ENCODE measurements at regions not wholly inside any gene's neighbourhood (a gene's known extent, or its start where the extent isn't known, plus 50 kb on each side); places are given as distances from the start of the nearest gene placed in this dataset.

DNA sequence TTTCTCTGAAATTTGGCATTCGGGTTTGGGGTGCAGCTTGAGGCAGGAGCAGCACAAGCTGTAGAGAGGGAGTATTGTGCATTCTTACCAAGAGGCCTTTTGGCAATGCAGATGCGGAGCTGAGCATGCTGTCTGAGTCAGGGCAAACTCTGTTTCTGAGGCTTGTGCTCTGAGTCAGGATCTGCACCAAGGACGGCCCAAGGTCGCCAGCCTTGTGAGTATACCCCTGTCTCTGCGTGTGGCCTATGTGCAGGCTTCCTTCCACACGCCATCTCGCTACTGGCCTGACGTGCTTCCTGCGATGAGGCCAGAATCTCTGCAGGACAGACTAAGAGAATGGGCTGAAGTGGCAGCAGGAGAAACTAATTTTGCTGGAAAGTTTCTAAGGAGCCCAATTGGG lies 83.8 kb upstream of the ROPN1 start:
- Histone ChIP-seq H4K20me1 (ENCODE audit: insufficient read depth, low read length) (no peaks in the 10 kb centered on the region), H3K9me3 (ENCODE audit: low read depth, low read length) (no peaks in the 10 kb centered on the region), H3K36me3 (ENCODE audit: insufficient read depth, low read length) (no peaks in the 10 kb centered on the region), H3K4me2 (ENCODE audit: insufficient read depth, low read length) (no peak overlapping the region), H3K4me3 (ENCODE audit: insufficient read depth, low read length) (no peak overlapping the region), H3K27me3 (ENCODE audit: insufficient read depth, low read length) (peaks cover 30% of the 10 kb centered on the region), H3K79me2 (ENCODE audit: insufficient read depth, low read length) (no peaks in the 10 kb centered on the region), H2AFZ (ENCODE audit: low read length) (no peak overlapping the region), H3K4me1 (ENCODE audit: insufficient read depth, low read length) (no peaks in the 10 kb centered on the region), H3K27ac (ENCODE audit: low read depth, low read length) (no peak overlapping the region)
- no peak for DNase-seq (ENCODE audit: insufficient read length, low spot score, missing footprints)
- TF ChIP-seq, protein P1, sequence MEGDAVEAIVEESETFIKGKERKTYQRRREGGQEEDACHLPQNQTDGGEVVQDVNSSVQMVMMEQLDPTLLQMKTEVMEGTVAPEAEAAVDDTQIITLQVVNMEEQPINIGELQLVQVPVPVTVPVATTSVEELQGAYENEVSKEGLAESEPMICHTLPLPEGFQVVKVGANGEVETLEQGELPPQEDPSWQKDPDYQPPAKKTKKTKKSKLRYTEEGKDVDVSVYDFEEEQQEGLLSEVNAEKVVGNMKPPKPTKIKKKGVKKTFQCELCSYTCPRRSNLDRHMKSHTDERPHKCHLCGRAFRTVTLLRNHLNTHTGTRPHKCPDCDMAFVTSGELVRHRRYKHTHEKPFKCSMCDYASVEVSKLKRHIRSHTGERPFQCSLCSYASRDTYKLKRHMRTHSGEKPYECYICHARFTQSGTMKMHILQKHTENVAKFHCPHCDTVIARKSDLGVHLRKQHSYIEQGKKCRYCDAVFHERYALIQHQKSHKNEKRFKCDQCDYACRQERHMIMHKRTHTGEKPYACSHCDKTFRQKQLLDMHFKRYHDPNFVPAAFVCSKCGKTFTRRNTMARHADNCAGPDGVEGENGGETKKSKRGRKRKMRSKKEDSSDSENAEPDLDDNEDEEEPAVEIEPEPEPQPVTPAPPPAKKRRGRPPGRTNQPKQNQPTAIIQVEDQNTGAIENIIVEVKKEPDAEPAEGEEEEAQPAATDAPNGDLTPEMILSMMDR (IDR thresholded peaks at IDR 0.05; ENCODE audit: extremely low read depth, low read depth, low read length), result no peak

DNA sequence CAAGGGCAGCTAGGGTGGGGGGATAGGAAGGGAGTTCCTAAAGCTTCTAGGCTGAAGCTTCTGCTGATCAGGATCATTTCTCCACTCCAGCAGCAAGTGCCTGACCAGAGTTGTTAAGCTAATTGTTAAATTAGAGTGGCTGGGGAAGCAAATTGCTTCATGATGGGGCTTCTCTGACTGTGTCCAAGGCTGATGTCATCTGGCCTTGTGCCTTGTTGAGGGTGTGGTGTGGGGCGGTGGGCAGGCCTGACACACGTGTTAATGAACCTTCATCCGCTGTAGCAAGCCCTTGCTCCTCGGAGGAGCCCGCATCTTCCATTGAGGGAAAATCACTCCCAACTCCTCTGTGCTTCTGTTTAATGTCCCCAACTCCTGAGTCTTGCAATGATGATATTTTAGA lies 84.3 kb upstream of the ROPN1 start:
- no peak overlapping the region for H3K27ac ChIP-seq (ENCODE audit: low read depth, low read length)
- no peaks in the 10 kb centered on the region for H3K4me1 ChIP-seq (ENCODE audit: insufficient read depth, low read length)
- no peak overlapping the region for H2AFZ ChIP-seq (ENCODE audit: low read length)
- no peak overlapping the region for H3K4me2 ChIP-seq (ENCODE audit: insufficient read depth, low read length)
- TF ChIP-seq, protein P1 (IDR thresholded peaks at IDR 0.05; ENCODE audit: extremely low read depth, low read depth, low read length), result no peak
- H3K79me2 ChIP-seq (ENCODE audit: insufficient read depth, low read length), result no peaks in the 10 kb centered on the region
- no peaks in the 10 kb centered on the region for H3K9me3 ChIP-seq (ENCODE audit: low read depth, low read length)
- DNase-seq (ENCODE audit: insufficient read length, low spot score, missing footprints), result no peak
- H3K36me3 ChIP-seq (ENCODE audit: insufficient read depth, low read length), result no peaks in the 10 kb centered on the region
- no peak overlapping the region for H3K4me3 ChIP-seq (ENCODE audit: insufficient read depth, low read length)
- peaks cover 26% of the 10 kb centered on the region for H3K27me3 ChIP-seq (ENCODE audit: insufficient read depth, low read length)
- H4K20me1 ChIP-seq (ENCODE audit: insufficient read depth, low read length), result no peaks in the 10 kb centered on the region

DNA sequence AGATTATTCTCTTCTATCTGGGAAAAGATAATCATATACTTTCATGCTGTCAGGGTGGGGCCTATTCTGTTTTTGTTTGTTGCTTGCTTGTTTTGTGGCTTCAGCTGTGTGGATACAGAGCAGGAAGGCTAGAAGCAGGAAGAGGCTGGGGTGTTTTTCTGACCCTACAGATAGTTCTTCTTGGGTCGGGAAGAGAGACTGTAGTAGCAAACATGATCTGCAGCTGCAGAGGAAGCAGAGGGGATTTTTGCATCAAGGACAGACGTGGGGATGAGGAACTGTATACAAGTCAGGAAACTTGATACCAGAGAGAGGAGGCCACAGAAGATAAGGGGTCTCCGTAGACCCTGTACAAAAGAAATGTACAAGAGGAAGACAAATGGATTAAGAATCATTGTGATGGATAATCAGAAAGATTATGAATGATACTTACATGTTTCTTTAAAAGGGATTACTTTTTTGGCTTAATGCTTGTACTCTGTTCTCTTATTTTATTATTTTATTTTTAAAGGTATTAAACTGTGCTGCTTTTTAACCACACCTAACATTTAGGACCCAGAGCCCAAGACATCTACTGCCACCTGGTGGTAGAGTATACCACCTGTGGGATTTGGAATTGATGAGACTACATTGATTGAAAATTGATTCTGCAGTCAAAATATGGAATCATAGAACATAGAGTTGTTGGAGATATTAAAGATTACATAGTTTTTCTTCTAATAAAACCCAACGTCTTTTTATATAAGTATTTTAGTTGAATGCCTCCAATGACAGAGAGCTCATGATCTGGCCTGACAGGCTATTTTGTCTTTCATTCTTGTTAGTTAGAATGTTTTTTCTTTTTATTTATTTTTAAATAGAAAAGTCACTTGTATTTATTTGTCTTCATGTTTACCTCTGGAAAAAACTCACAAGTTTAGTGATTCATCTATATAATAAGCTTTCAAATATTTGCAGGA lies 87.3 kb upstream of the ROPN1 start:
- Histone ChIP-seq H2AFZ (ENCODE audit: low read length) (no peak overlapping the region), H3K27ac (ENCODE audit: low read depth, low read length) (no peak overlapping the region), H3K4me2 (ENCODE audit: insufficient read depth, low read length) (no peak overlapping the region), H3K36me3 (ENCODE audit: insufficient read depth, low read length) (no peaks in the 10 kb centered on the region), H3K27me3 (ENCODE audit: insufficient read depth, low read length) (peaks cover 31% of the 10 kb centered on the region), H3K79me2 (ENCODE audit: insufficient read depth, low read length) (no peaks in the 10 kb centered on the region), H3K4me1 (ENCODE audit: insufficient read depth, low read length) (no peaks in the 10 kb centered on the region), H3K4me3 (ENCODE audit: insufficient read depth, low read length) (no peak overlapping the region), H4K20me1 (ENCODE audit: insufficient read depth, low read length) (no peaks in the 10 kb centered on the region), H3K9me3 (ENCODE audit: low read depth, low read length) (no peaks in the 10 kb centered on the region)
- no peak for DNase-seq (ENCODE audit: insufficient read length, low spot score, missing footprints)
- TF ChIP-seq, protein P1 (IDR thresholded peaks at IDR 0.05; ENCODE audit: extremely low read depth, low read depth, low read length), result peak; percentile 69

DNA sequence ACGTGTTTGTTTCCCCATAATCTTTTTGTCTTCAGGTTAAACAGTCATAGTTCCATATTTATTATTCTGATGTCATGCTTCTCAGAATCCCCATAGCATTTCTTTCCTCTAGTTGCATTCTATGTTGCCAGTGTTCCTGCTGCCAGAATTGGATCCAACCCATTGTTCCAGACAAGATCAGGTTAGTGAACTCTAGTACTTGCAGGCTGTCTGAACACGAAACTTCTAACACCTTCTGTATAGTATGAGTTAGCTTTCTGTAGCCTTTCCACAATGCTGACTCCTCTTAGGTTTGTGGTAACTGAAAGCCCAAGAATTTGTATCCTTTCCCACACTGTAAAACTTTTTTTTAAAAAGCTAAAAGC lies 88.0 kb upstream of the ROPN1 start:
- Histone ChIP-seq H4K20me1 (ENCODE audit: insufficient read depth, low read length) (no peaks in the 10 kb centered on the region), H3K79me2 (ENCODE audit: insufficient read depth, low read length) (no peaks in the 10 kb centered on the region), H3K27ac (ENCODE audit: low read depth, low read length) (no peak overlapping the region), H3K27me3 (ENCODE audit: insufficient read depth, low read length) (peaks cover 38% of the 10 kb centered on the region), H3K4me3 (ENCODE audit: insufficient read depth, low read length) (no peak overlapping the region), H2AFZ (ENCODE audit: low read length) (no peak overlapping the region), H3K9me3 (ENCODE audit: low read depth, low read length) (no peaks in the 10 kb centered on the region), H3K36me3 (ENCODE audit: insufficient read depth, low read length) (no peaks in the 10 kb centered on the region), H3K4me2 (ENCODE audit: insufficient read depth, low read length) (no peak overlapping the region), H3K4me1 (ENCODE audit: insufficient read depth, low read length) (no peaks in the 10 kb centered on the region)
- DNase-seq (ENCODE audit: insufficient read length, low spot score, missing footprints), result no peak
- TF ChIP-seq, protein P1 (IDR thresholded peaks at IDR 0.05; ENCODE audit: extremely low read depth, low read depth, low read length), result no peak
